ENCODE measurements at regions not wholly inside any gene's neighbourhood (a gene's known extent, or its start where the extent isn't known, plus 50 kb on each side); places are given as distances from the start of the nearest gene placed in this dataset. TPM values are rescaled to one million over a fixed set of nuclear protein-coding genes. Genes with fewer than 3 reads are reported as not detected.

DNA sequence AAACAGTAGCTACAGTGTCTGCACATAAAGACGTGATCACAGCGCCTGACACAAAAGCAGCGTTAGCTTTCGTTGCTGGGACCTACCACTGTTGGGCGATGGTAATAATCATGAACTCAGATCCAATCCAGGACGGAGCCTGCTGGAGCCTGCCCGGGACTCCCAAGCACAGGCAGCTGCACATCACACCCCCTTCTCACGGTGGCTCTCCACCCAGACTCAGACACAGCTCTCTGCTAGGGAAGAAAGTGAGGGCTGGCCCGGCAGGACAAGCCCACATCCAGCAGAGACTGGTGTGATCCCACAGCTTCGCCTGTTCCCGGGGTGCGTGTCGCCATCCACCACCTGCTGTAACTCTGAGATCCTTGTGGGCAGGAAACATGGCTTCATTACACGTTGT is 49.9 kb upstream of the FOXN3 start:
- no peak overlapping the region for H3K4me3 ChIP-seq (ENCODE audit: low read depth, low read length)
- no peak for DNase-seq (ENCODE audit: low read depth)
- TF ChIP-seq, protein P1, sequence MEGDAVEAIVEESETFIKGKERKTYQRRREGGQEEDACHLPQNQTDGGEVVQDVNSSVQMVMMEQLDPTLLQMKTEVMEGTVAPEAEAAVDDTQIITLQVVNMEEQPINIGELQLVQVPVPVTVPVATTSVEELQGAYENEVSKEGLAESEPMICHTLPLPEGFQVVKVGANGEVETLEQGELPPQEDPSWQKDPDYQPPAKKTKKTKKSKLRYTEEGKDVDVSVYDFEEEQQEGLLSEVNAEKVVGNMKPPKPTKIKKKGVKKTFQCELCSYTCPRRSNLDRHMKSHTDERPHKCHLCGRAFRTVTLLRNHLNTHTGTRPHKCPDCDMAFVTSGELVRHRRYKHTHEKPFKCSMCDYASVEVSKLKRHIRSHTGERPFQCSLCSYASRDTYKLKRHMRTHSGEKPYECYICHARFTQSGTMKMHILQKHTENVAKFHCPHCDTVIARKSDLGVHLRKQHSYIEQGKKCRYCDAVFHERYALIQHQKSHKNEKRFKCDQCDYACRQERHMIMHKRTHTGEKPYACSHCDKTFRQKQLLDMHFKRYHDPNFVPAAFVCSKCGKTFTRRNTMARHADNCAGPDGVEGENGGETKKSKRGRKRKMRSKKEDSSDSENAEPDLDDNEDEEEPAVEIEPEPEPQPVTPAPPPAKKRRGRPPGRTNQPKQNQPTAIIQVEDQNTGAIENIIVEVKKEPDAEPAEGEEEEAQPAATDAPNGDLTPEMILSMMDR (IDR thresholded peaks at IDR 0.05; ENCODE audit: insufficient read depth, low read depth, low read length), result no peak

Small RNA genes lying in the stretch of these regions (small RNA-seq; reads per million reads assigned to genes)
- gene RF00019 (not detected), gene RN7SKP107 (not detected)

All from fibroblast of villous mesenchyme (primary cell).